HCT116 (cell line): ENCODE measurements at regions not wholly inside any gene's neighbourhood (a gene's known extent, or its start where the extent isn't known, plus 50 kb on each side); places are given as distances from the start of the nearest gene placed in this dataset.

ENCODE experiments used
- EZH2 ChIP-seq: fragments of 200-600 bp; sonication (generic); IDR thresholded peaks from 2 replicates; pipeline ENCODE4 v1.6.1; 2017; ENCODE audit warnings: antibody characterized with exemption, mixed run types
- RAD21 ChIP-seq: IDR thresholded peaks from 2 replicates; pipeline ENCODE4 v1.6.1; 2012; ENCODE audit warnings: low read depth, mild to moderate bottlenecking
- TF ChIP-seq, protein P1 (sequence below): IDR thresholded peaks from 2 replicates; pipeline ENCODE4 v1.6.1; 2012; ENCODE audit warnings: low read depth

DNA sequence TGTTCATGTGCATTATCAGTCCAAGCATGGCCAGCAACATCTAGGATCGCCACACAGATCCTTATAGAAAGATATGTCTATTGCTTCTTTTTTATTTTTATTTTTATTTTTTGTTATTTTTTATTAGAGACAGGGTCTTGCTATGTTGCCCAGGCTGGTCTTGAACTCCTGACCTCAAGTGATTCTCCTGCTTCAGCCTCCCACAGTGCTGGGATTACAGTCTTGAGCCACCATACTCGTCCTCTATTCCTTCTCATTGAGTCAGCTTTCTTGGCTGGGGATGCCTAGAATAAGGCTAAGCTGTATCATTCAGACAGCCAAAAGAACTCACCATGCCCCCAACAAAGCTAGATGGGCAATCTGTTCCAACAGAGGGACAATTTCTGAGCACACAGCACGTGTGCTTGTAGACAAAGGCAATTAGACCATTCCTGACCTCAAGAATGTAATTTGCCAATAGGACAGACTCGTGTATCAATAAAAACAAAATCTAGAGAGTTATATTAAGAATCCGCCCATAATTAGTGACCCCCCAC lies 264.0 kb upstream of the NEBL start:
- TF ChIP-seq EZH2 (no peak), RAD21 (no peak)
- TF ChIP-seq, protein P1, sequence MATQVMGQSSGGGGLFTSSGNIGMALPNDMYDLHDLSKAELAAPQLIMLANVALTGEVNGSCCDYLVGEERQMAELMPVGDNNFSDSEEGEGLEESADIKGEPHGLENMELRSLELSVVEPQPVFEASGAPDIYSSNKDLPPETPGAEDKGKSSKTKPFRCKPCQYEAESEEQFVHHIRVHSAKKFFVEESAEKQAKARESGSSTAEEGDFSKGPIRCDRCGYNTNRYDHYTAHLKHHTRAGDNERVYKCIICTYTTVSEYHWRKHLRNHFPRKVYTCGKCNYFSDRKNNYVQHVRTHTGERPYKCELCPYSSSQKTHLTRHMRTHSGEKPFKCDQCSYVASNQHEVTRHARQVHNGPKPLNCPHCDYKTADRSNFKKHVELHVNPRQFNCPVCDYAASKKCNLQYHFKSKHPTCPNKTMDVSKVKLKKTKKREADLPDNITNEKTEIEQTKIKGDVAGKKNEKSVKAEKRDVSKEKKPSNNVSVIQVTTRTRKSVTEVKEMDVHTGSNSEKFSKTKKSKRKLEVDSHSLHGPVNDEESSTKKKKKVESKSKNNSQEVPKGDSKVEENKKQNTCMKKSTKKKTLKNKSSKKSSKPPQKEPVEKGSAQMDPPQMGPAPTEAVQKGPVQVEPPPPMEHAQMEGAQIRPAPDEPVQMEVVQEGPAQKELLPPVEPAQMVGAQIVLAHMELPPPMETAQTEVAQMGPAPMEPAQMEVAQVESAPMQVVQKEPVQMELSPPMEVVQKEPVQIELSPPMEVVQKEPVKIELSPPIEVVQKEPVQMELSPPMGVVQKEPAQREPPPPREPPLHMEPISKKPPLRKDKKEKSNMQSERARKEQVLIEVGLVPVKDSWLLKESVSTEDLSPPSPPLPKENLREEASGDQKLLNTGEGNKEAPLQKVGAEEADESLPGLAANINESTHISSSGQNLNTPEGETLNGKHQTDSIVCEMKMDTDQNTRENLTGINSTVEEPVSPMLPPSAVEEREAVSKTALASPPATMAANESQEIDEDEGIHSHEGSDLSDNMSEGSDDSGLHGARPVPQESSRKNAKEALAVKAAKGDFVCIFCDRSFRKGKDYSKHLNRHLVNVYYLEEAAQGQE, result no peak
